Muscle of leg (tissue), 3 donors: ENCODE measurements at regions not wholly inside any gene's neighbourhood (a gene's known extent, or its start where the extent isn't known, plus 50 kb on each side); places are given as distances from the start of the nearest gene placed in this dataset.

Experiments
- DNase-seq: peaks from one replicate; pipeline ENCODE4 v3.0.0; 2013
- H3K27ac ChIP-seq: one replicate; pipeline ENCODE4 v1.5.1; 2013; ENCODE audit warnings: mild to moderate bottlenecking, low read length, control low read depth
- H3K27me3 ChIP-seq: one replicate; pipeline ENCODE4 v1.6.1; 2013; ENCODE audit warnings: low read length; ENCODE audit not compliant: control insufficient read depth, insufficient read depth
- H3K36me3 ChIP-seq: one replicate; pipeline ENCODE4 v1.6.1; 2013; ENCODE audit warnings: low read length; ENCODE audit not compliant: control insufficient read depth, insufficient read depth
- H3K4me1 ChIP-seq: one replicate; pipeline ENCODE4 v1.6.1; 2013; ENCODE audit warnings: low read length; ENCODE audit not compliant: control insufficient read depth, insufficient read depth
- H3K4me3 ChIP-seq: one replicate; pipeline ENCODE4 v1.5.1; 2013; ENCODE audit warnings: low read length, control low read depth
- H3K9me3 ChIP-seq: replicated peaks from 2 replicates; pipeline ENCODE4 v1.6.1; 2013; ENCODE audit warnings: low read depth, low read length; ENCODE audit not compliant: control insufficient read depth
- WGBS: methylation state at CpG from one replicate; pipeline ENCODE4 v1.1.5; 2013; ENCODE audit warnings: missing lambda C conversion rate; ENCODE audit not compliant: insufficient coverage; 5-methylcytosine and 5-hydroxymethylcytosine counted together

DNA sequence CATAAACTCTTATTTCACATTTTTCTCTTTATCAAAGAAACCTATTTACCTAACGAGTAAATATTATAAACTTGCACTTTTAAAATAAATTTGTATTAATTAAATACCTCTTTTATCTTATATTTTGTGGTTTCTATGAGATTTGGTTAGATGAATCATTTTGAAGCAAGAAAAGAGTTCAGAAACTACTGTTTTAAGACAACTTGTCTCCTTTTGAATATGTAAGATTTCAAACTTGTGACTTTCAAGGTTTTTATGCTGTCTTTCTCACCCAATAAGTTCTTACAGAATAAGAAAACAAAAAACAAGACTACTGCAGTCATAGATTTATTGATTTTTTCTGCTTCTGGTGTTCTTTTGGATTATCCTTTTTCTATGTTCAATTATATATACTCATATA, 339.0 kb downstream of the SNAPC1 start:
- H3K4me3 ChIP-seq: no peak overlapping the region
- no CpG with 5 or more reads among the region's 1 CpG for WGBS
- DNase-seq: no peak
- no peaks in the 10 kb centered on the region for H3K9me3 ChIP-seq
- no peaks in the 10 kb centered on the region for H3K27me3 ChIP-seq
- H3K36me3 ChIP-seq: no peaks in the 10 kb centered on the region
- no peak overlapping the region for H3K27ac ChIP-seq
- no peaks in the 10 kb centered on the region for H3K4me1 ChIP-seq

DNA sequence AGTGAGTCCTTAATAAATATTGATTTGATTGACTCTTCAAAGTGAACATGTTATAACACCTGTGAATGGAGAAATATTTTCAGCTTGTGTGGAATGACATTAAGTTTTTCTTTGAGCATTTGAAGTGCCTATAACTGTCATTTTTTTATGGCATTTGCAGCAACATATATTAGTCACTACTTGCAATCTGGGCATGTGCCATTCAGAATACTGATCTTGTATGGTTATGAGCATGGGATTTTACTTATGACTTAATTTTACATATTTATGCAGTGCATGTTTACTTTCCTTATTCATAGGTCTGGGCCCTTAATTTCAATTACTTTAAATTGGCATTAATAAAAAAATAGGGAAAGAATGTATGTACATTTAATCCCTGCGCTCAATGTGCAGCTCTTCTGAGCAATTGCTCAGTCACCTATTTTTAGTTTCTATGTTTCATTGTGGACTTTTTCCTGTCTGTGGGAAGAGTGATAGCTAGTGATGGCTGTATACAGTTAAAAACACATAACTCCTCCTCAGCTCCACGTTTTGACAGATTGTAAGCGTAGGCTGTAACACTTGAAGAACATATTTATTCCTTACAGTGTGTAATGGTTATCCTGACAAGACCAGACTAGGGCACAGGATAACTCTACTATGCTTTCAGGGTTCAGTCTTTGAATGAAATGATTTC, 339.6 kb downstream of the SNAPC1 start:
- Histone ChIP-seq H3K9me3 (no peaks in the 10 kb centered on the region), H3K4me3 (no peak overlapping the region), H3K27me3 (no peaks in the 10 kb centered on the region), H3K36me3 (no peaks in the 10 kb centered on the region), H3K27ac (no peak overlapping the region), H3K4me1 (no peaks in the 10 kb centered on the region)
- no peak for DNase-seq
- WGBS: no CpG with 5 or more reads among the region's 3 CpGs

DNA sequence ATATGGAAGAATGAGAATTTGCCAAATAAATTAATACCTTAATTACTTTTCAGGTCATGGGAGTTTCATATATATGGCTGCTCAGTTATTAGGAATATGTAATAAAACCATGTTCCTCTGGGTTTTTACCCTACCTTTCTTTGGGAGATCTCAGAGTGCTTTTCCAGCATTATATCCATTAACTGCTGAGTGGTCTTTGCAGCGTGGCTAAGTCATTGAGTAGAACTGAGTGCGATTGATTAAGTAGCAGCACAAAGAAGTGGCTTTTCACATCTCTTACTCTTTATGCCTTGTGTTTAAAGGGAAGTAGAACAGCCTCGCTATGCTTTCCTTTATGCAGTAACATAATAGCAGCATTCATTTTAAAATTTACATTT, 340.1 kb downstream of the SNAPC1 start:
- WGBS: no CpG with 5 or more reads among the region's 3 CpGs
- H3K27me3 ChIP-seq: no peaks in the 10 kb centered on the region
- no peak overlapping the region for H3K4me3 ChIP-seq
- no peaks in the 10 kb centered on the region for H3K9me3 ChIP-seq
- no peaks in the 10 kb centered on the region for H3K36me3 ChIP-seq
- DNase-seq: no peak
- H3K4me1 ChIP-seq: no peaks in the 10 kb centered on the region
- no peak overlapping the region for H3K27ac ChIP-seq

DNA sequence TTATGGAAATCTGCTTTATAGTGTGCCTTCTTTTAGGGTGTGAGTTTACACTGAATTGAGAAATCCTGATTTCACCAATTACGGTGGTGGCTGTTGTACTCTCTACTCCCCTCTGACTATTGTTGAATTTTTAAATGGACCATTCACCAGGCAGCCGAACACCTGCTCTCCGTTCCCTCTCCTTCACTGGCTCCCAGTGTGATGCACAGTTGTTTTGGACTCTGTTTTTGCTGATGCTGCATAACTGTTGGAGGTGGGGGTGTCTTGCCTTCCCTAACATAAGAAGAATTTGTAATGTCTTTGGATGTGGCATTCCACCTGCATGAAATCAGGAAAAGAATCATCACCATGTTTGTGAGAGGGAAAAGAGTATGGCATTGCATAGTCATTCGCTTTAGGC, 341.2 kb downstream of the SNAPC1 start:
- Histone ChIP-seq H3K4me1 (no peaks in the 10 kb centered on the region), H3K4me3 (no peak overlapping the region), H3K27me3 (no peaks in the 10 kb centered on the region), H3K27ac (no peak overlapping the region), H3K9me3 (no peaks in the 10 kb centered on the region), H3K36me3 (no peaks in the 10 kb centered on the region)
- 74% methylated on average over 3 of the region's 4 CpGs for WGBS
- DNase-seq: no peak

DNA sequence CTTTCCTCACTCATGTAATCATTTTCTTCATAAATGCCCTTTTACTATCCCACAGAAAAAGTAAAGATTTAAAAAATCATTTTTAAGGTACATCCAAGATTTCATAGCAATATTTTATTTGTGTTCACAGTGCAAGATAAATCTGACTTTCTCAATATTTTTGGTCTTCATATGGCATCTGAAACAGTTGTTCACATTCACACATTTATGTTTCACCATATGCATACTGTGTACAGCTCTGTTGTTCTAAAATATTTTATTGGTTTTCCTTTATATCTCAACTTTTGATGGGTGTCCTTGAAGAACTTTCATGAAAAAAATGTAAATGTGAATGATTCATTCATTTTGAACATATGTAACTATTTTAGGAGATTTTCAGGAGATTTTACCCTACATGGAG, 348.7 kb downstream of the SNAPC1 start:
- DNase-seq: no peak
- Histone ChIP-seq H3K27ac (no peak overlapping the region), H3K4me1 (no peaks in the 10 kb centered on the region), H3K9me3 (no peaks in the 10 kb centered on the region), H3K27me3 (peaks cover 11% of the 10 kb centered on the region), H3K4me3 (no peak overlapping the region), H3K36me3 (no peaks in the 10 kb centered on the region)

DNA sequence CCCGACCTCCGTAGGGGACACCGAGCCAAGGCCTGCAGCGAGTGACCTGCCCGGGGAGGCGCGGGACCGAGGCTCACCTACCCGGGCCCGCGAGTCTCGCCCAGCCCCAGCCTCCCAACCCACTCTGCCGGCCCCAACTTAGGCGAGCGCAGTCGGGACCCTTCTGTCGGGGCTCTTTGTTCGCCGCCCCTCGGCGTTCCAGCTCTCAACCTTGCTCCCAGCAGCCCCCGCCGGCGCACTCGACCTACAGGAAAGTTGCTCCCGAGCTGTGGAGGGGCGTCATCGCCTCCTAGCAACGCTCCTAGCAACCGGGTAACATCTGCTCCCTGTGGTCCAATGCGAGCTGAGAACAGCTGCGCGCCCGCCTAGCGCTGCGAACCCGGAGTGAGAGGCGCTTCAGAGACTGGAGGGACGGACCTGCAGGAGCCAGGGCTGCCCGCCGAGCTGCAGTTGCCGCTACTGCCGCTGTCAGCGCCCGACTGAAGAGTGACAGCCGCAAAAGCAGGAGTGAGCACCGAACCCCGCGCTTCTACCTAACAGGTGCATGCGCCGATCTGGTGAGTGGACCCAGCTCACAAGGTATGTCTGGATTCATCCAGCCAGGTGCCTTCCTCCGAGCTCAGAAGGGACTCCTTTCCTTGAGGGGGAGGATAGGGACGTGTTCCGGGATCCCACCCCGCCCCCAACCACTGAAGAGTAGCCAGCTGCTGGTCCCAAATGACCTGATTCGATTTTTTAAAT, 355.0 kb downstream of the SNAPC1 start:
- under 1% methylated on average over 50 of the region's 56 CpGs for WGBS
- no peaks in the 10 kb centered on the region for H3K9me3 ChIP-seq

DNA sequence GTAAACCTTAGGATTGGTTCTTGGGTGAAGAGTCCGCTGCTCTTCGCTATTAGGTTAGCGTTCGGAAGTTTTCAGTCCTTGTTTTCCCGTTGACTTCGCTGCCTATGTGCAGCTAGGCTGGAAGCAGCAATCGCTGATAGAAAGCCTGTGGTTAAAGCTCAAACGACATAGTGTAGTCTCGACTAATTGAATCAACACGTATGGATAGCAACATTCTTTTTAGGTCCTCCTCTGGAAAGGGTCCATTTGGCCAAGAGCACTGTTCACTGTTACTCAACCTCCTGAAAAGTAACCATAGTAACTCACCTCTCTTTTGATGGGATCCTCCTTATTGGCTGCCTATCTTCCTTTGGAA, 355.5 kb downstream of the SNAPC1 start:
- Histone ChIP-seq H3K4me3 (peak overlapping the region; percentile 19), H3K36me3 (no peaks in the 10 kb centered on the region), H3K4me1 (peaks cover 11% of the 10 kb centered on the region), H3K27ac (no peak overlapping the region), H3K27me3 (peaks cover 32% of the 10 kb centered on the region), H3K9me3 (no peaks in the 10 kb centered on the region)
- WGBS: 3% methylated on average over 10 of the region's 10 CpGs
- peak; percentile 8 for DNase-seq

More for the DNA sequence above, 355.0 kb downstream of the SNAPC1 start:
- DNase-seq: peak; percentile 92
- Histone ChIP-seq H3K4me1 (peaks cover 11% of the 10 kb centered on the region), H3K4me3 (peak overlapping the region; percentile 19), H3K36me3 (no peaks in the 10 kb centered on the region), H3K27me3 (peaks cover 32% of the 10 kb centered on the region), H3K27ac (no peak overlapping the region)

DNA sequence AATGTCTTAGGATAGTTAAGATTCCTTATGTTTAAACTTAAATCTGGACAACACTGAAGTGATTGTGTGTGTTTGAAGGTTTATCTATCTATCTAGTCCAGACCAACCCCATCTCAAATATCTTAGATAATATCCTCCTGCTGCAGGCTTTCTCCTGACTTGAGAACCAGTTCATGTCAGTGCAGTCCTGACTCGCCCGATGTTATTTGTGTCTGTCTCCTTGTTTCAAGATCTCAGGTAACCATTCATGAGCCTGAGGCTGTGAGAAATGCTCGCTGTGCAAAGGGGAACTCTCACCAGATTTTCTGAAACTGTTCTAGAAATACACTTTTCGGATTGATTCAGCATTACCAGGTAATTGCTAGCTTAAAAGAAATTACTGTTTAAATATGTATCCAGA, 356.2 kb downstream of the SNAPC1 start:
- H3K4me1 ChIP-seq: peaks cover 11% of the 10 kb centered on the region
- H3K36me3 ChIP-seq: no peaks in the 10 kb centered on the region
- H3K27me3 ChIP-seq: peaks cover 30% of the 10 kb centered on the region
- H3K4me3 ChIP-seq: no peak overlapping the region
- H3K27ac ChIP-seq: no peak overlapping the region
- no peaks in the 10 kb centered on the region for H3K9me3 ChIP-seq
- DNase-seq: no peak
- WGBS: 62% methylated on average over 3 of the region's 4 CpGs

DNA sequence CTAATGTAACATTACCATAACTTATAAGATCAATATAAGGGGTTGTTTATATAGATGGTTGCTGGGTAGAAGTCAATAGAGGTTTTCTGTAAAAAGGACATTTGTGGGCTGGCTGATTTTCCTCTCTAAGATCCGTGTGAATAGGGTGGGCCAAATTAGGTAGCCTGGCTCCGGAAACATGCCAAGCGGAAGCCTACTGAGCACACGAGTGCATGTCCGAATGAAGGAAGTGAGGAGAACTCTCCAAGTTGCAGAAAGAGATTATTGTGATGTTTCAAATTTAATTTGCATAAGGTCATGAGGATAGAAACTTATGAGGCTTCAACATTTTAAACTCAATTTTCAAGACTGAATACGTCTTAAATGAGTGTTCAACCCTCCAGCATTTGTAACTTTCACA, 356.7 kb downstream of the SNAPC1 start:
- 76% methylated on average over 5 of the region's 6 CpGs for WGBS
- Histone ChIP-seq H3K4me1 (peaks cover 11% of the 10 kb centered on the region), H3K4me3 (no peak overlapping the region), H3K27ac (no peak overlapping the region), H3K36me3 (no peaks in the 10 kb centered on the region), H3K27me3 (peaks cover 30% of the 10 kb centered on the region), H3K9me3 (no peaks in the 10 kb centered on the region)
- DNase-seq: no peak

DNA sequence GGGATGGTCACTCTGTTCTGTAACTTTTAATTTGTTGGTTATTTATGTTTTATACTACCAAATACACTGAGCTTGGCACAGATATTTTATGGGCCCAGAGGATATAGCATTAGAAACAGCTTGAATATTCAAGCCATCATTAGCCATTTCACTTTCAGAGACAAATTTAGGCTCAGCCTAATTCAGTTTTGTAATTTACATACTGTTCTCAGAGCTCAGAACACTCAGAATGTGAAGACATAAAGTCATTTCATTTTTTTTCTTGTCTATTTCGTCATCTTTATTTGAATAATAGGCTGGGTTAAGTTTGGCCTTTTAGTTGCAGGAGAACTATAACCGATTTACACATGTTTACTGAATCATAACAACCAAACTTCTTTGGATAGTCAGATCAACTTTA, 361.7 kb downstream of the SNAPC1 start:
- Histone ChIP-seq H3K27me3 (peaks cover under 1% of the 10 kb centered on the region), H3K4me3 (no peak overlapping the region), H3K27ac (no peak overlapping the region), H3K9me3 (no peaks in the 10 kb centered on the region), H3K36me3 (no peaks in the 10 kb centered on the region), H3K4me1 (no peaks in the 10 kb centered on the region)
- DNase-seq: no peak
- no CpG with 5 or more reads among the region's 2 CpGs for WGBS

DNA sequence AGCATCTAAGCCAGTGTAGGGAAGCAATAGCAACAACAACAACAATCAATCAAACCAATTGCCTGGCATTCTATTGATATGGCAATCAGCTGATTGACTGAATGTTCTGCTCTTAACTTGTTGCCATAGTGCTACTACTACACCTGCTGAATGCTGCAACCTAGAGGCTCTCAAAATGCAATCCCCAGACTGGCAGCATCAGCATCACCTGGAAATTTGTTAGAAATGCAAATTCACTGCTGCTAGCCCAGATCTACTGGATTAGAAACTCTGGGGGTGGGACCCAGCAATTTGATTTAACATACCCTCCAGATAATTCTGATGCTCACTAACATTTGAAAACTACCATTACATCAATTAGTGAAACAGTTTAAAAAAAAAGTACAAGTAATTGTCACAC, 363.6 kb downstream of the SNAPC1 start:
- H3K27ac ChIP-seq: no peak overlapping the region
- no peak for DNase-seq
- H3K9me3 ChIP-seq: no peaks in the 10 kb centered on the region
- H3K27me3 ChIP-seq: no peaks in the 10 kb centered on the region
- no peaks in the 10 kb centered on the region for H3K4me1 ChIP-seq
- no peaks in the 10 kb centered on the region for H3K36me3 ChIP-seq
- no peak overlapping the region for H3K4me3 ChIP-seq
